ENCODE measurements at regions not wholly inside any gene's neighbourhood (a gene's known extent, or its start where the extent isn't known, plus 50 kb on each side); places are given as distances from the start of the nearest gene placed in this dataset.
"Not testable (repeated sequence)": the region's sequence is repeated elsewhere in the genome, so short reads cannot be mapped to it uniquely, and the experiment has no call there.

GRCh38 chr2:106323337-106324013 is 129.4 kb upstream of the UXS1 start:
- FAIRE-seq (no peak), DNase-seq (ENCODE audit: insufficient read length, low spot score) (no peak)
- TF ChIP-seq, protein P1, sequence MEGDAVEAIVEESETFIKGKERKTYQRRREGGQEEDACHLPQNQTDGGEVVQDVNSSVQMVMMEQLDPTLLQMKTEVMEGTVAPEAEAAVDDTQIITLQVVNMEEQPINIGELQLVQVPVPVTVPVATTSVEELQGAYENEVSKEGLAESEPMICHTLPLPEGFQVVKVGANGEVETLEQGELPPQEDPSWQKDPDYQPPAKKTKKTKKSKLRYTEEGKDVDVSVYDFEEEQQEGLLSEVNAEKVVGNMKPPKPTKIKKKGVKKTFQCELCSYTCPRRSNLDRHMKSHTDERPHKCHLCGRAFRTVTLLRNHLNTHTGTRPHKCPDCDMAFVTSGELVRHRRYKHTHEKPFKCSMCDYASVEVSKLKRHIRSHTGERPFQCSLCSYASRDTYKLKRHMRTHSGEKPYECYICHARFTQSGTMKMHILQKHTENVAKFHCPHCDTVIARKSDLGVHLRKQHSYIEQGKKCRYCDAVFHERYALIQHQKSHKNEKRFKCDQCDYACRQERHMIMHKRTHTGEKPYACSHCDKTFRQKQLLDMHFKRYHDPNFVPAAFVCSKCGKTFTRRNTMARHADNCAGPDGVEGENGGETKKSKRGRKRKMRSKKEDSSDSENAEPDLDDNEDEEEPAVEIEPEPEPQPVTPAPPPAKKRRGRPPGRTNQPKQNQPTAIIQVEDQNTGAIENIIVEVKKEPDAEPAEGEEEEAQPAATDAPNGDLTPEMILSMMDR (IDR thresholded peaks at IDR 0.05; ENCODE audit: insufficient read depth, missing control alignments) = no peak

DNA sequence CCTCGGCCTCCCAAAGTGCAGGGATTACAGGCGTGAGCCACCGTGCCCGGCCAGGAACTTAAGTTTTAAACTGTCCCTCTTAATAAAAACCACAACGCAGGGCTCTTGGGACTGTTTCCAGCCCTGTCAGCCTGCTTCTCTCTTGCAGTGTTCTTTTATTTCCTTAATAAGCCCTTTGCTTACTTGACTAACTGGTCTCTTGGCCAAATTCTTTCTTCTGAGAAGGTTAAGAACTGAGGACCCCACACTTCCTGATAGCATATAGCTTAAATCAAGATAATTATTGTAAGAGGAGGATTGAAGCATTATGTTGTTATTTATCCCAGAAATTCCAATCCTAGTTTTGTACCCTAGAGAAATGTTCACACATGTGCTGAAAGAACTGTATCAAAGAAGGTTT is 128.2 kb upstream of the UXS1 start:
- FAIRE-seq = no peak
- TF ChIP-seq, protein P1 (IDR thresholded peaks at IDR 0.05; ENCODE audit: insufficient read depth, missing control alignments) = no peak
- DNase-seq (ENCODE audit: insufficient read length, low spot score) = no peak

DNA sequence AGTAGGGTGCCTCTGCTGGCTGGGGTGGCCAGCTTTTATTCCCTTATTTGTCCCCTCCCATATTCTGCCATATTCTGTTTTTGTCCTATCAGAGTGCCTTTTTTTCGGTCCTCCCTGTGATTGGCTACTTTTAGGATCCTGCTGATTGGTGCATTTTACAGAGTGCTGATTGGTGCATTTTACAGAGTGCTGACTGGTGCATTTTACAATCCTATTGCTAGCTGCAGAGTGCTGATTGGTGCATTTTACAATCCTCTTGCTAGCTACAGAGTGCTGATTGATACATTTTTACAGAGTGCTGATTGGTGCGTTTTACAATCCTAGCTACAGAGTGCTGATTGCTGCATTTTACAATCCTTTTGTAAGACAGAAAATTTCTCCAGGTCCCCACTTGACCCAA is 126.3 kb upstream of the UXS1 start:
- DNase-seq (ENCODE audit: insufficient read length, low spot score); FAIRE-seq: not testable (repeated sequence)

- DNase-seq (ENCODE audit: insufficient read length, low spot score) (no peak), FAIRE-seq (no peak)
- TF ChIP-seq, protein P1 (IDR thresholded peaks at IDR 0.05; ENCODE audit: insufficient read depth, missing control alignments) = no peak
Observed at GRCh38 chr2:106316915-106317314, 122.8 kb upstream of the UXS1 start.

DNA sequence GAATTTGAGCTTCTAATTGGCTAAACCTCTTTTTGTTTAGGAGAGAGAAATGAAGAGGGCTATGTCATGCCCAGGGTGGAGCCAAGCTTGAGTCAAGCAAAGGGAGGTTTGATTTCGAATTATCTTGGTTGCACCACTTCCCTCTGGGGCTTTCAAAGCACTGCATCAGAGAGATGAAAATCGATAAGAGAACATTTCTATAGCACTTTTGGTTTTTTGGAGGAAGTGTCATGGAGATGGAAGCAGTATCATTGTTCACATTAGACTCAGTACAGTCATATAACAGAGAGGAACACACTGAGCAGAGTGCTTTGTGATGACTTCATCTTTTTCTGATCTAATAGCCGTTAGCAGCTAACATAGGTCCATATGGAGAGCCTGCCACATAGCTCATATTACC is 120.3 kb upstream of the UXS1 start:
- FAIRE-seq = no peak
- no peak for DNase-seq (ENCODE audit: insufficient read length, low spot score)
- TF ChIP-seq, protein P1 (IDR thresholded peaks at IDR 0.05; ENCODE audit: insufficient read depth, missing control alignments) = no peak

DNA sequence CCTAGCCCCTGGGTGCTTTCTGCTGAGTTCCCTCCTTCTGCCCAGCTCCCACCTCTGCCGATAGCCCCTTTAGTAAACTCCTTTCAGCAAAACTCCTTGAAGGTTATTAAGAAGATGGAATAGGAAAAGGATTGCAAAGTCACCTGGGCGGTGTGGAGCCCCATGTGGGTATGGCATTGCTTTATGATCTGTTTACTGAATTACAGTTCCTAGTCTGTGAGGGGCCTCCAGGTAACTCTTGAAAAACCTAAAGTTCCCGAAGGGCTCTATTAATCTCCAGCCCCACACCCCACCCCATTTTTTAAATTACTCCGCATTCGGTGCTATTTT is 116.9 kb upstream of the UXS1 start:
- FAIRE-seq (no peak), DNase-seq (ENCODE audit: insufficient read length, low spot score) (no peak)
- TF ChIP-seq, protein P1 (IDR thresholded peaks at IDR 0.05; ENCODE audit: insufficient read depth, missing control alignments) = no peak

- FAIRE-seq (no peak), DNase-seq (ENCODE audit: insufficient read length, low spot score) (no peak)
- TF ChIP-seq, protein P1 (IDR thresholded peaks at IDR 0.05; ENCODE audit: insufficient read depth, missing control alignments) = no peak
Observed at GRCh38 chr2:106307860-106308259, 113.8 kb upstream of the UXS1 start.

- TF ChIP-seq, protein P1 (IDR thresholded peaks at IDR 0.05; ENCODE audit: insufficient read depth, missing control alignments) = no peak
- FAIRE-seq (no peak), DNase-seq (ENCODE audit: insufficient read length, low spot score) (no peak)
Observed at GRCh38 chr2:106306387-106306786, 112.3 kb upstream of the UXS1 start.

Data from D721Med (cell line).